ENCODE measurements at regions not wholly inside any gene's neighbourhood (a gene's known extent, or its start where the extent isn't known, plus 50 kb on each side); places are given as distances from the start of the nearest gene placed in this dataset.

DNA sequence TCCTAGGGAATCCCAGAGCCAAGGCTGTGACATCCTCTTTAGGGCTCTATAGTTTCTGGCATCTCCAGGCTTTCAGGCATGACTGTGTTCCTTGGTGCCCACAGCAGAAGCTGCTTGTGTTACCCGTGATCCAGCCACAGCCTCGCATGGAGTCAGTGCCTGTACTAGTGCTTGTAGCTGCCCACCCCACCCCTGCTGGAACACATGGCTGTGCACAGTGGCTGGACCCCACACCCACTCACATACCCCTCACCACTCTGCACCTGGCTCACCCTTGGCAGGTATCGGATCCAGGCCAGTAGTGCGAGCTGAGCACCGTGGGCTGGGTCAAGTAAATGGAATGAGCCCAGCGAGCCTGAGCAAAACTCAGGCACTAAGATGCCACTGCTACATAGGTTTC is 934.7 kb upstream of the PRMT6 start:
- Histone ChIP-seq H3K27ac (ENCODE audit: low read length) (no peak overlapping the region), H3K4me3 (ENCODE audit: low read length in 2 of 2) (no peak overlapping the region), H3K4me1 (ENCODE audit: control insufficient read depth, insufficient read depth, low read length) (no peaks in the 10 kb centered on the region), H3K36me3 (ENCODE audit: control insufficient read depth in 2 of 2, insufficient read depth in 2 of 2, low read length in 2 of 2) (no peaks in the 10 kb centered on the region), H3K9ac (ENCODE audit: low read length in 2 of 2) (no peak overlapping the region), H3K27me3 (ENCODE audit: control insufficient read depth in 1 of 2, insufficient read depth in 2 of 2, low read length in 2 of 2) (no peaks in the 10 kb centered on the region), H3K9me3 (ENCODE audit: control insufficient read depth in 2 of 2, low read length in 2 of 2) (peaks cover 3 to 4% of the 10 kb centered on the region in 2 donors)

DNA sequence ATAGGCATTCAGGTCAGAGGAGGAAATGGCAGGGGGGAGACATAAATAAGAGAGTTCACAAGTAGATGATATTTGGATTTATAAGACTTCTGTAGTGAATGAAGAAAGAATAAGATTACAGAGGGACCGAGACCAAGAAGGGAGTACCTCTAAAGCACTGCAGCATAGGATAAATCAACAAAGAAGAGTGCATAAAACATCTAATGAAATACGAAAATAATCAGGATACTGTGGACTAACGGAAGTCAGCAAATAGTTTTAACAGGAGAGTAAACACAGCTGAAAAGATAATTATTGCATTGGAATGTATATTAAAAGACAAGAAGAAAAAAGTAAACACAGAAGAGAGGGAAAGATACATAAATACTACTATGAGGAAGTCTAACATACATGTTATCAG is 921.9 kb upstream of the PRMT6 start:
- no peaks in the 10 kb centered on the region for H3K27me3 ChIP-seq (ENCODE audit: control insufficient read depth in 1 of 2, insufficient read depth in 2 of 2, low read length in 2 of 2)
- H3K9me3 ChIP-seq (ENCODE audit: control insufficient read depth in 2 of 2, low read length in 2 of 2) = no peaks in the 10 kb centered on the region
- no peak overlapping the region for H3K9ac ChIP-seq (ENCODE audit: low read length in 2 of 2)
- no peak overlapping the region for H3K27ac ChIP-seq (ENCODE audit: low read length)
- H3K36me3 ChIP-seq (ENCODE audit: control insufficient read depth in 2 of 2, insufficient read depth in 2 of 2, low read length in 2 of 2) = no peaks in the 10 kb centered on the region
- H3K4me1 ChIP-seq (ENCODE audit: control insufficient read depth, insufficient read depth, low read length) = no peaks in the 10 kb centered on the region
- no peak overlapping the region for H3K4me3 ChIP-seq (ENCODE audit: low read length in 2 of 2)

DNA sequence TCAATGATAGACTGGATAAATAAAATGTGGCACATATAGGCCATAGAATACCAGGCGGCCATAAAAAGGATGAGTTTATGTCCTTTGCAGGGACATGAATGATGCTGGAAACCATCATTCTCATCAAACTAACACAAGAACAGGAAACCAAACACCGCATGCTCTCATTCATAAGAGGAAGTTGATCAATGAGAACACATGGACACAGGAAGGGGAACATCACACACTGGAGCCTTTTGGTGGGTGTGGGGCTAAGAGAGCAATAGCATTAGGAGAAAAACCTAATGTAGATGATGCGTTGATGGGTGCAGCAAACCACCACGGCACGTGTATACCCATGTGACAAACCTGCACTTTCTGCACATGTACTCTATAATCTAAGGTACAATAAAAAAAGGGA is 883.4 kb upstream of the PRMT6 start:
- no peak overlapping the region for H3K9ac ChIP-seq (ENCODE audit: low read length in 2 of 2)
- H3K27me3 ChIP-seq (ENCODE audit: control insufficient read depth in 1 of 2, insufficient read depth in 2 of 2, low read length in 2 of 2) = no peaks in the 10 kb centered on the region
- no peak overlapping the region for H3K27ac ChIP-seq (ENCODE audit: low read length)
- H3K4me3 ChIP-seq (ENCODE audit: low read length in 2 of 2) = no peak overlapping the region
- H3K4me1 ChIP-seq (ENCODE audit: control insufficient read depth, insufficient read depth, low read length) = no peaks in the 10 kb centered on the region
- no peaks in the 10 kb centered on the region for H3K36me3 ChIP-seq (ENCODE audit: control insufficient read depth in 2 of 2, insufficient read depth in 2 of 2, low read length in 2 of 2)
- no peaks in the 10 kb centered on the region for H3K9me3 ChIP-seq (ENCODE audit: control insufficient read depth in 2 of 2, low read length in 2 of 2)

DNA sequence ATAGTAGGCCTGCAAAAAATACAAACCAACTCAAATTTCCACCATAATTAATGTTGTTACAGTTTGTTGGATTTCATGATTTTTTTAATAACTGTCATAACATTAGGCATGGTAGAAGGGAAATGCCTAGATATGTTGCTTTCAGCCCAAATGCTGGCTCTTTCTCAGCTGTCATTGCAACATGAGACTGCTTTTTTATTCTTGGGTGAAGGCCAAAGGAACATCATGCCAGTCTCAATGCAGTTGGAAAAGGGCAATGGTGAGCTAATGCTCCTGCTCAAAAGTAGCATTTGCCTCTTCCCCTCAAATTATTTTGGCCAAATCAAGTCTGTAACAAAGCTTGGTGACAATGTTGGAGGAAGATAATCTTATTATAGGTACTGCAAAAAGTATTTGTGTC is 877.7 kb upstream of the PRMT6 start:
- no peak overlapping the region for H3K9ac ChIP-seq (ENCODE audit: low read length in 2 of 2)
- no peak overlapping the region for H3K27ac ChIP-seq (ENCODE audit: low read length)
- H3K36me3 ChIP-seq (ENCODE audit: control insufficient read depth in 2 of 2, insufficient read depth in 2 of 2, low read length in 2 of 2) = no peaks in the 10 kb centered on the region
- H3K9me3 ChIP-seq (ENCODE audit: control insufficient read depth in 2 of 2, low read length in 2 of 2) = no peaks in the 10 kb centered on the region
- H3K4me3 ChIP-seq (ENCODE audit: low read length in 2 of 2) = no peak overlapping the region
- H3K4me1 ChIP-seq (ENCODE audit: control insufficient read depth, insufficient read depth, low read length) = no peaks in the 10 kb centered on the region
- H3K27me3 ChIP-seq (ENCODE audit: control insufficient read depth in 1 of 2, insufficient read depth in 2 of 2, low read length in 2 of 2) = no peaks in the 10 kb centered on the region

DNA sequence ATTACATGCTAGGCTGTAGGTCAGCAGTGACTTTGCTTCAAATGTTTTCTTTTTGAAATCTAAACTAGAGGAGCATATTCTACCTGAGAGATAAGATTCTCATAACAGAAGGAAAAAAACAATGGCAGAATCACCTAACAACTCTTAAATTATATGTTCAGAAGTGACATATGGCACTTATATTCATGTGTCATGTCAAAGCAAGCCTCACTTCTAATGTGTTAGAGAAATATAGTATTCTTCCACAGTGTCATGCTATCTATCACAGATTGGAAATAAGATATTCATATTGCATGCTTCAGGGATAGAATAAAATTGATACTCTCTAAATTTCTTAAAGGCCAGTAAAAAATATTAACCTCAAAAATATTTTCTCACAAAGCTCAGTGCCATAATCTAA is 874.6 kb upstream of the PRMT6 start:
- Histone ChIP-seq H3K36me3 (ENCODE audit: control insufficient read depth in 2 of 2, insufficient read depth in 2 of 2, low read length in 2 of 2) (no peaks in the 10 kb centered on the region), H3K27ac (ENCODE audit: low read length) (no peak overlapping the region), H3K27me3 (ENCODE audit: control insufficient read depth in 1 of 2, insufficient read depth in 2 of 2, low read length in 2 of 2) (no peaks in the 10 kb centered on the region), H3K4me1 (ENCODE audit: control insufficient read depth, insufficient read depth, low read length) (no peaks in the 10 kb centered on the region), H3K9ac (ENCODE audit: low read length in 2 of 2) (no peak overlapping the region), H3K4me3 (ENCODE audit: low read length in 2 of 2) (no peak overlapping the region), H3K9me3 (ENCODE audit: control insufficient read depth in 2 of 2, low read length in 2 of 2) (peaks cover 0 to 3% of the 10 kb centered on the region in 2 donors)

DNA sequence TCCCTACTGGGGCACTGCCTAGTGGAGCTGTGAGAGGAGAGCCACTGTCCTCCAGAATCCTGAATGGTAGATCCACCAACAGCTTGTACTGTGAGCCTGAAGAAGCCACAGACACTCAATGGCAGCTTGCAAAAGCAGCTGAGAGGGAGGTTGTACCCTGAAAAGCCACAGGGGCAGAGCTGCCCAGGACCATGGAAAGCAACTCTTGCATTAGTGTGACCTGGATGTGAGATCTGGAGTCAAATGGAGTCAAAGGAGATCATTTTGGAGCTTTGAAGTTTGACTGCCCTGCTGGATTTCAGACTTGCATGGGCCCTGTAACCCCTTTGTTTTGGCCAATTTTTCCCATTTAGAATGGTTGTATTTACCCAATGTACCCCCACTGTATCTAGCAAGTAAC is 871.4 kb upstream of the PRMT6 start:
- H3K9me3 ChIP-seq (ENCODE audit: control insufficient read depth in 2 of 2, low read length in 2 of 2) = peaks cover 0 to 3% of the 10 kb centered on the region in 2 donors
- H3K27me3 ChIP-seq (ENCODE audit: control insufficient read depth in 1 of 2, insufficient read depth in 2 of 2, low read length in 2 of 2) = no peaks in the 10 kb centered on the region
- H3K36me3 ChIP-seq (ENCODE audit: control insufficient read depth in 2 of 2, insufficient read depth in 2 of 2, low read length in 2 of 2) = no peaks in the 10 kb centered on the region
- H3K27ac ChIP-seq (ENCODE audit: low read length) = no peak overlapping the region
- no peak overlapping the region for H3K9ac ChIP-seq (ENCODE audit: low read length in 2 of 2)
- no peaks in the 10 kb centered on the region for H3K4me1 ChIP-seq (ENCODE audit: control insufficient read depth, insufficient read depth, low read length)
- H3K4me3 ChIP-seq (ENCODE audit: low read length in 2 of 2) = no peak overlapping the region

DNA sequence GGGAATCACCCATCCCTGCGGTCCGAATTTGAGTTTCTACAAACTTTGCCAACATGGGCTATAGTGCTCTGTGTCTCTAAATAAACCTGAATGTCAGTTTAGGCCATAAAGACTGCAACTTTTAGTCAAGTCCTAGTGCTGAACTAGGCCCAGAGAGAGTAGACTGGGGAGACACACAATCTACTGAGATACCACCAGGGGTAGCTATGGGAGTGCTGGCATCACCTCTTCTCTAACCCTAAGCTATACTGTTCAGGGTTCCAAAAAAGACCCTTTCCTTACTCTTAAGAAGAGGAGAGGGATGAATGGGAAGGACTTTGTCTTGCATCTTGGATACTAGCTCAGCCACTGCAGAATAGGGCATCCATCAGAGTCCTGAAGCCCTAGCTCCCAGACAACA is 866.7 kb upstream of the PRMT6 start:
- H3K4me3 ChIP-seq (ENCODE audit: low read length in 2 of 2) = no peak overlapping the region
- no peaks in the 10 kb centered on the region for H3K36me3 ChIP-seq (ENCODE audit: control insufficient read depth in 2 of 2, insufficient read depth in 2 of 2, low read length in 2 of 2)
- H3K27me3 ChIP-seq (ENCODE audit: control insufficient read depth in 1 of 2, insufficient read depth in 2 of 2, low read length in 2 of 2) = no peaks in the 10 kb centered on the region
- H3K27ac ChIP-seq (ENCODE audit: low read length) = no peak overlapping the region
- peaks cover 0 to 2% of the 10 kb centered on the region in 2 donors for H3K9me3 ChIP-seq (ENCODE audit: control insufficient read depth in 2 of 2, low read length in 2 of 2)
- H3K4me1 ChIP-seq (ENCODE audit: control insufficient read depth, insufficient read depth, low read length) = no peaks in the 10 kb centered on the region
- H3K9ac ChIP-seq (ENCODE audit: low read length in 2 of 2) = no peak overlapping the region

DNA sequence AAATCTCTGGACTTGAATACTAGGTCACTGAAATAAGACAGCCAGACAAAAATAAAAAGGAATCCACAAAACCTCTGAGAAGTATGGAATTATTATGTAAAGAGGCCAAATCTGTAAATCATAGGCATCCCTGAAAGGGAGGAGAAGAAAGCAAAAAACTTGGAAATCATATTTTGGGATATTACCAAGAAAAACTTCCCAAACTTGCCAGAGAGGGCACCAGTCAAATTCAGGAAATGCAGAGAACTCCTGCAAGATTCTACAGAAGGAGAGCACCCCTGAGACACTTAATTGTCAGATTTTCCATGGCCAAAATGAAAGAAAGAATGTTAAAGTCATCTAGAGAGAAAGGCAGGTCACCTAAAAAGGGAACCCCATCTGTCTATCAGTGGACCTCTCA is 862.3 kb upstream of the PRMT6 start:
- no peak overlapping the region for H3K27ac ChIP-seq (ENCODE audit: low read length)
- H3K36me3 ChIP-seq (ENCODE audit: control insufficient read depth in 2 of 2, insufficient read depth in 2 of 2, low read length in 2 of 2) = no peaks in the 10 kb centered on the region
- peaks cover 0 to 2% of the 10 kb centered on the region in 2 donors for H3K9me3 ChIP-seq (ENCODE audit: control insufficient read depth in 2 of 2, low read length in 2 of 2)
- H3K4me3 ChIP-seq (ENCODE audit: low read length in 2 of 2) = no peak overlapping the region
- H3K27me3 ChIP-seq (ENCODE audit: control insufficient read depth in 1 of 2, insufficient read depth in 2 of 2, low read length in 2 of 2) = no peaks in the 10 kb centered on the region
- no peaks in the 10 kb centered on the region for H3K4me1 ChIP-seq (ENCODE audit: control insufficient read depth, insufficient read depth, low read length)
- H3K9ac ChIP-seq (ENCODE audit: low read length in 2 of 2) = no peak overlapping the region

DNA sequence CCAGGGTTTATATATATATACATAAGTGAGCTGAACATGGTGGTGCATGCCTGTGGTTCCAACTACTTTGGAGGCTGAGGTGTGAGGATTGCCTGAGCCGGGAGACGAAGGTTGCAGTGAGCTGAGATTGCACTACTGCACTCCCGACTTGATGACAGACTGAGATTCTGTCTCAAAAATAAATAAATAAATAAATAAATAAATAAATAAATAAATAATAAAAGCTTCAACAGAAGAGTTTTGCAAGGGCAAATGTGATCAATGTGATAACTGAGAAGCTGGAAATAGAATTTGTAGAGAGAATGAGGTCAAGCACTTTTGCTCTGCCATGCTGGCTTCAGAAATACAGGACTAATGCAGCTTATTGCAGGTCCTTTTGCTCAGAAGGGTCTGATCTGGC is 855.8 kb upstream of the PRMT6 start:
- Histone ChIP-seq H3K9me3 (ENCODE audit: control insufficient read depth in 2 of 2, low read length in 2 of 2) (no peaks in the 10 kb centered on the region), H3K36me3 (ENCODE audit: control insufficient read depth in 2 of 2, insufficient read depth in 2 of 2, low read length in 2 of 2) (no peaks in the 10 kb centered on the region), H3K4me3 (ENCODE audit: low read length in 2 of 2) (no peak overlapping the region), H3K27ac (ENCODE audit: low read length) (no peak overlapping the region), H3K4me1 (ENCODE audit: control insufficient read depth, insufficient read depth, low read length) (no peaks in the 10 kb centered on the region), H3K9ac (ENCODE audit: low read length in 2 of 2) (no peak overlapping the region), H3K27me3 (ENCODE audit: control insufficient read depth in 1 of 2, insufficient read depth in 2 of 2, low read length in 2 of 2) (no peaks in the 10 kb centered on the region)

DNA sequence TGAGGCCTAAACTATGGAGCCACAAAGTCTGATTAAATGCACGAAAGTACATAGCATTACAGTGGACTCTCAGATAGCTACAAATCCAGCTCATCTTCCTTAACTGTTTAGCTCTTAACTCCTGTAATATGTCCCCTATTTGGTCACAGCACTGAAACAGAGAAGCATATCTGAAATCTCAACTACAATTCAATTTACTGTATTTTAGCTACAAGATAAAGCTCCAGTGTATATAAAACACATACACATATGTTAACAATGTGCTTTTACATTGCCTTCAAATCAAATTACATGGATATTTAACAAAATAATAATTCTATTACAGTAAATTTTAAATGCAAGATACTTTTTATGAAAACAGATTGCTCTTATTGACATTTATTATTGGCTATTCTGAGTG is 849.3 kb upstream of the PRMT6 start:
- H3K9me3 ChIP-seq (ENCODE audit: control insufficient read depth in 2 of 2, low read length in 2 of 2) = no peaks in the 10 kb centered on the region

DNA sequence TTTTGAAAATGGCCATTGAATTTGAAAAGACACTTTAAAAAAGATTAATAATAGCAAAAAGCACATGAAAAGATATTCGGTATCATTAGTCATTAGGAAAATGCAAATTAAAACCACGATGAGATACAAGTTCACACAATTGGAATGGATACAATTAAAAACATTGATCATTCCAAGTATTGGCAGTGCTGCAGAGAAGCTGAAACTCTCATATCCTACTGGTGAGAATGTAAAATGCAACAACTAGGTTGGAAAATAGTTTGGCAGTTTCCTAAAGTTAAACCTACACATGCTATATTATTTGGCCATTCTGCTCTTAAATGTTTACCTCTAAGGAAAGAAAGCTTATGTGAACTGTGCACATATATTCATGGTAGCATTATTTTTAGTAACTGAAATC is 838.7 kb upstream of the PRMT6 start:
- no peak overlapping the region for H3K4me3 ChIP-seq (ENCODE audit: low read length in 2 of 2)
- no peaks in the 10 kb centered on the region for H3K9me3 ChIP-seq (ENCODE audit: control insufficient read depth in 2 of 2, low read length in 2 of 2)
- no peak overlapping the region for H3K27ac ChIP-seq (ENCODE audit: low read length)
- no peaks in the 10 kb centered on the region for H3K27me3 ChIP-seq (ENCODE audit: control insufficient read depth in 1 of 2, insufficient read depth in 2 of 2, low read length in 2 of 2)
- no peaks in the 10 kb centered on the region for H3K4me1 ChIP-seq (ENCODE audit: control insufficient read depth, insufficient read depth, low read length)
- H3K36me3 ChIP-seq (ENCODE audit: control insufficient read depth in 2 of 2, insufficient read depth in 2 of 2, low read length in 2 of 2) = no peaks in the 10 kb centered on the region
- H3K9ac ChIP-seq (ENCODE audit: low read length in 2 of 2) = no peak overlapping the region

More for the DNA sequence above, 849.3 kb upstream of the PRMT6 start:
- Histone ChIP-seq H3K4me1 (ENCODE audit: control insufficient read depth, insufficient read depth, low read length) (no peaks in the 10 kb centered on the region), H3K27me3 (ENCODE audit: control insufficient read depth in 1 of 2, insufficient read depth in 2 of 2, low read length in 2 of 2) (no peaks in the 10 kb centered on the region), H3K4me3 (ENCODE audit: low read length in 2 of 2) (no peak overlapping the region), H3K27ac (ENCODE audit: low read length) (no peak overlapping the region), H3K9ac (ENCODE audit: low read length in 2 of 2) (no peak overlapping the region), H3K36me3 (ENCODE audit: control insufficient read depth in 2 of 2, insufficient read depth in 2 of 2, low read length in 2 of 2) (no peaks in the 10 kb centered on the region)

DNA sequence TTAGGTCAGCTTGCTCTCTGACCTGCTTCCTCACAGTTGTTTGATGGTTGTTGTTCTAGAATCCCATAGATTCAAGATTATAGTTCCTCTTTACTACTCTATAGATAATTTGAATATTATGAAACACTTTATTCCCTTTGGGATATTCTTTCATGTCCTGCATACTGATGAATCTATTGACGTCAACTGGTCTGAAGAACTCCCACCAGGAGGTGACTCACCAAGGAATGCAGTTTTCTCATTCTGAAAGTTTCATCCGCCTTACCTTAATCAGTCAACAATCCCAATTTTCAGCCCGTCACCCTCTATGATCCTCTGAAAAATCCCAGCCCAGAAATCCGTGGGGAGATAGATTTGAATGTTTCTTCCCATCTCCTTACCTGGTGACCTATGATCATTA is 834.1 kb upstream of the PRMT6 start:
- no peak overlapping the region for H3K4me3 ChIP-seq (ENCODE audit: low read length in 2 of 2)

More for the DNA sequence above, 834.1 kb upstream of the PRMT6 start:
- no peaks in the 10 kb centered on the region for H3K4me1 ChIP-seq (ENCODE audit: control insufficient read depth, insufficient read depth, low read length)
- H3K27me3 ChIP-seq (ENCODE audit: control insufficient read depth in 1 of 2, insufficient read depth in 2 of 2, low read length in 2 of 2) = no peaks in the 10 kb centered on the region
- H3K9ac ChIP-seq (ENCODE audit: low read length in 2 of 2) = no peak overlapping the region
- no peaks in the 10 kb centered on the region for H3K9me3 ChIP-seq (ENCODE audit: control insufficient read depth in 2 of 2, low read length in 2 of 2)
- H3K36me3 ChIP-seq (ENCODE audit: control insufficient read depth in 2 of 2, insufficient read depth in 2 of 2, low read length in 2 of 2) = no peaks in the 10 kb centered on the region
- H3K27ac ChIP-seq (ENCODE audit: low read length) = no peak overlapping the region

Data from stomach smooth muscle (tissue), 2 donors.